HG02870 (cell line): ENCODE measurements at regions not wholly inside any gene's neighbourhood (a gene's known extent, or its start where the extent isn't known, plus 50 kb on each side); places are given as distances from the start of the nearest gene placed in this dataset.

ENCODE experiments used
- ATAC-seq: cut with Tn5 transposase; IDR thresholded peaks from one replicate; pipeline ENCODE4 v1.9.1; 2021; ENCODE audit warnings: mild to moderate bottlenecking, moderate library complexity; ENCODE audit not compliant: unreplicated experiment

GRCh38 chr9:26426551-26427131 lies 466.0 kb downstream of the CAAP1 start:
- ATAC-seq, result no peak

DNA sequence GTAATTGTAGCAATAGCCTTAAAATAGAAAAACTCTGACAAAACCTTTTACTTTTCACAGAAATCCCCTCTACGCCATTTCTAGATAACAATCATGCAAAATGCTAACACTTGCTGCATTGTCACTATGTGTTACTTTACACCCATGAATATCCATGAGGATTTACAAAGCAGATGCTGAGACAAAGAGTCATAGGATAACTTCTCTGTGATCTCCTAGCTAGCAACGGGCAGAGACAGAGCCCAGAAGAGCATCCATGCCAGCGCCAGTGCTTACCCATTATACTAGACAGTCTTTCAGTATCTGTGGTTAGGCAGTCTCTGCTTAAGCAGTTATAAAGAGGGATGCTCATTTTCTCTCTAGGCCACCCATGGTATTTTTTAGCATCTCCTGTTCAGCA lies 474.1 kb downstream of the CAAP1 start:
- ATAC-seq, result no peak

DNA sequence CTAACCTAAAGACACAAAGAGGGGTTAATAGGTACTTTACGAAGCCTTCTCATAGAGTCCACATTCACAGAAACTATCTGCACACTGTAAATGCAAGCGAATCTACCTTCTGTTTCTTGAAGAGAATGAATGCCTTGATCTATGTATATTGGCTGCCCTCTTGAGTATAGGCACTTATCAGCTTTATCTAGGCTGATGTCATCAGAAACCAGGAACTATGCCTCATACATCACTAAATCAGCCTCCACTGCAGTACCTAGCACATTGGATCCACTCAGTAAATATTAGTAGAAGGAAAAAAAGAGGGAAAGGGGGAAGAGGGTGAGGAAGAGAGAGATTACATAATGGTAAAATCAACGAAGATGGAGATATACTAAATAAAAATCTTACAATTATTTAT lies 477.1 kb downstream of the CAAP1 start:
- ATAC-seq, result no peak

- no peak for ATAC-seq
These were observed 479.0 kb downstream of the CAAP1 start for GRCh38 chr9:26413611-26414010.

DNA sequence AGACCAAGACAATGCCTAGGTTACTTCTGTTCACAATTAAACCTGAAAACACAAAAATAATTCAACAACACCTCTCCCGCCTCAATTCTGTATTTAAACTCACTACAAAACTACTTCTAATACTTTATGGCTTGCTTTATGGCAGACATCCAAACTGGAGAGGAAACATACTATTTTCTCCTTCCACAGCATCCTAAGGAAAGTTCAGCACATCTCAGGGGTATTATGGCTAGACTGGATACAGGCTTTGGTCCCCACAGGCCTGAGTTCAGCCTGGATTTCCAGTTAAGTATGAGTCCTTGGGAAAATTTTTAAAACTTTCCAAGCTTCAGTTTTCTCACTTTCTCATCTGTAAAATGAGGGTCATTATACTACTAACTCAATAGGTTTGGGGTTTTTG lies 480.2 kb downstream of the CAAP1 start:
- no peak for ATAC-seq

DNA sequence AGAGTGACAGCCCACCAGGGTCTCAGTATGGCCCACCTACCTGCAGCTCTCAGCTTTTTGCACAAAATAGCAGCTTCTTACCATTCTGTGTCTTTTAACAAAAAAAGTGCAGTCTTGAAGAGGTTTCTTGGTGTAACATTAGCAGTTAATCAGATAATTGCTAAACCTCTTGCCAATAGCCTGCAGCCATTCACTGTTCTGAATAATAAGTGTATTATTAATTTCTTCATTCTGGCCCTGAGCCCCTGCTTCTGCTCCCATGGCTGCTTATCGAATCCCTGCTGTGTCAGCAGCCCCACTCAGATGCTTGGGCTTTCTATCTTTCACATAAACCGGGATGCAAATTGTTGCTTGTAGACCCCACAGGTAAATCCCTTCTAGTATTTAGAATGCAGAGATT lies 485.9 kb downstream of the CAAP1 start:
- no peak for ATAC-seq

DNA sequence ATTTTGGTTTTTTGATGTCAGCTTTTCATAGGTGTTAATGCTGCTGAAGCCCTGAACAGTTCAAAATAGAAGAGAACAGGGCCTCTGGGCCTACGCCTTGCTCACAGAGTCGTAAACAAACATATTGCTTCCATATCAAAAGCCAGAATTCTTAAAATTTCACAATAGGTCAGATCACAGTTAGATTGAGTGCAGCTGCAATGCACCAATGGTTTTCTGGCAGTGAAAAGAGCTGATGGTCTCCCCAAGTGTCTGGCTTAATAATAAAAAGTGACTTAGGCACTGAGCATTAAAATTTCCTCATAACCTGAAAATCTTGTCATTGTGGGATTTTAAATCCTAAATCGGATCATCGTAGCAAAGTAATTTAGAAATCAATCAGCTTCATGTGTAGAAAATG lies 493.0 kb downstream of the CAAP1 start:
- ATAC-seq, result no peak

DNA sequence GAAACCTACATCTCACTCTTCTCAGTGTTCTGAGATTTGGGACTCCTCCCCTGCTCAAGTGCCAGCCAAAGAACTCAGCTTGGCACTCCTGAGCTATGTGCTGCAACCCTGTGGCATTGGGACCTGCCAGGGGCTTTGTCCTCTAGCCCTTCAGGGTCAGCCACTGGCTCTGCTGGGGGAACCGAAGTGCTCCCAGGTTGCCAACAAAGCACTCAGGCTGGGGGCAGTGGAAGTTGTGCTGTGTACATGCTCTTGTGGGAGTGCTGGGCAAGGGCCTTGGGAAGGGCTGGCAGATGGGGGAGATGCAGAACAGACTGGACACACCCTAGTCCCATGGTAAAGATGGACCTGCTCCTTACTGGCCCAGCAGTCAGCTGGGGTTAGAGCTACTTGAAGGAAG lies 498.6 kb downstream of the CAAP1 start:
- ATAC-seq, result no peak

DNA sequence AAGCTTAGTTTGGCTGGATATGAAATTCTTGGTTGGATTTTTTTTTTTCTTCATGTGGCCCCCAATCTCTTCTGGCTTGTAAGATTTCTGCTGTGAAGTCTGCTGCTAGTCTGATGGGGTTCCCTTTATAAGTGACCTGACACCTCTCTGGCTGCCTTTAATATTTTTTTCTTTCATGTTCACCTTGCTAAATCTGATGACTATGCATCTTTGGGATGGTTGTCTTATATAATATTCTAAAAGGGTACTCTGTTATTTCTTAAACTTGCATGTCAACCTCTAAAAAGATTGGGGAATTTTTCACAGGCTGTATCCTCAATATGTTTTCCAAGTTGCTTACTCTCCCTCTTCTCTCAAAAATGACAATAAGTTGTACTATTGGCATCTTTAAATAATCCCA lies 500.0 kb downstream of the CAAP1 start:
- no peak for ATAC-seq

DNA sequence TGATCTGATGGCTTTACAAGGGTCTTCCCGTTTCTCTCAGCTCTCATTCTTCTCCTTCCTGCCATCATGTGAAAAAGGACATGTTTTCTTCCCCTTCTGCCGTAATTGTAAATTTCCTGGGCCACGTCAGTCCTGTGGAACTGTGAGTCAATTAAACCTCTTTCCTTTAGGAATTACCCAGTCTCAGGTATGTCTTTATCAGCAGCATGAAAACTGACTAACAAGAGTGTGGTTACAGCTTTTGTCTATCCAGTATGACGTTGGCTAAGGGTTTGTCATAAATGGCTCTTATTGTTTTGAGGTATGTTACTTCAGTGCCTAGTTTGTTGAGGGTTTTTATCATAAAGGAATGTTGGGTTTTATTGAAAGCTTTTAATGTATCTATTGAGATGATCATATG lies 501.6 kb downstream of the CAAP1 start:
- no peak for ATAC-seq

- no peak for ATAC-seq
These were observed 517.2 kb downstream of the CAAP1 start for GRCh38 chr9:26375448-26375847.

DNA sequence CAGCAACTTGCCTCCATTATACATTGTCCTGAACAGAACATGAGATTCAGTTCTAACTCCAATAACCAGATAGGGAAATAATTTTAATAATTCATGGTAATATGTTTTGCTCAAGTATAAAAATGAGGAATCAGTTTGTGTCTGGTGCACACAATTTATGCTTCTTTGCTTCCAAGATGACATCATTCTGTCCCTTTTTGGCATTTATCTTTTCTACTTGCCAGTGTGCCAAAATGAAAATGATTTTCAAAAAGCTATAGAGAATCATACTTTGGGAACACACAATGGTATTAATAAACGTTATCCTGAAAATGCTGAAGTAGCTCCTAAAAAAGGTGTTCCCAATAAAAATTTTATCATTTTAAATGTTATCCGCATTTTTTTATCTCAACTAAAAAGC lies 519.0 kb downstream of the CAAP1 start:
- ATAC-seq, result no peak

DNA sequence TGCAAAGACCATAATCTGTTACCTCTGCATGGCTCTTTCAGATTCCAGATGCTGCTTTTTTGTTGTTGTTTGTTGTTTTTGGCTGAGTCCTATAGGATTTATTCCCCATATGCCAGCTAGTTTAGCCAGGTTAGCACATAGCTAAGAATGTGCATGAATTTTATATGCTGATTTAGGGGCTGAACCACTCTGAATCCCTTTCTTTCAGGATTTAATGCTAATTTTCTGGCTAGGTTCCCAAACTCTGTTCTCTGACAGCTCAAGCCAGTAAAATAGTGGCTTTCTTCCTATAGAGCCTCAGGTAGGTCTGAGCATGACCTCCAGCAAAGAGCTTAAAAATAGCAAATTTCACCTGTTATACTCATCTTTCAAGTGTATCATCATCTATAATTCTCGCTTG lies 521.4 kb downstream of the CAAP1 start:
- no peak for ATAC-seq

- no peak for ATAC-seq
These were observed 523.5 kb downstream of the CAAP1 start for GRCh38 chr9:26369093-26369492.

- no peak for ATAC-seq
These were observed 524.4 kb downstream of the CAAP1 start for GRCh38 chr9:26368241-26368640.

- ATAC-seq, result no peak
These were observed 531.6 kb downstream of the CAAP1 start for GRCh38 chr9:26361010-26361409.

DNA sequence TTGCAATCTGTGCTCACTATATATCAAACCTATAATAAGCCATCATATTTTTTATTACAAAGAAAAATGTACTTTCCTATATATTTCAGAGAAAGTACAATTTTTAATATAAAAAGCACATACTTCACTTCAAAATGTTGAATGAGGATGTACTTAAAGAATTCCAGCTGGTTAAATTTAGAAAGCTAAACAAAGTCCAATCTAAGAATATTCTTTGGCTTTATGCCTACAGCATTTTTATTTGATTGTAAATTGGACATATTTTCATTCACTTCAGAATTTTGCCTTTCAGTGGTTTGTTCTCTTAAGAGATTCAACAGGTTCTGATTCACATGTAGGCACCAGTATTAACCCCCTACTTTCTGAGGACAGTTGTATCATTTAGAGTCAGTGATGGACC lies 533.8 kb downstream of the CAAP1 start:
- no peak for ATAC-seq

- ATAC-seq, result no peak
These were observed 534.7 kb downstream of the CAAP1 start for GRCh38 chr9:26357803-26358344.

- ATAC-seq, result no peak
These were observed 536.1 kb downstream of the CAAP1 start for GRCh38 chr9:26356491-26356890.

- ATAC-seq, result no peak
These were observed 545.6 kb downstream of the CAAP1 start for GRCh38 chr9:26346942-26347477.

GRCh38 chr9:26341545-26341944 lies 551.1 kb downstream of the CAAP1 start:
- no peak for ATAC-seq

- ATAC-seq, result no peak
These were observed 552.8 kb downstream of the CAAP1 start for GRCh38 chr9:26339796-26340195.

DNA sequence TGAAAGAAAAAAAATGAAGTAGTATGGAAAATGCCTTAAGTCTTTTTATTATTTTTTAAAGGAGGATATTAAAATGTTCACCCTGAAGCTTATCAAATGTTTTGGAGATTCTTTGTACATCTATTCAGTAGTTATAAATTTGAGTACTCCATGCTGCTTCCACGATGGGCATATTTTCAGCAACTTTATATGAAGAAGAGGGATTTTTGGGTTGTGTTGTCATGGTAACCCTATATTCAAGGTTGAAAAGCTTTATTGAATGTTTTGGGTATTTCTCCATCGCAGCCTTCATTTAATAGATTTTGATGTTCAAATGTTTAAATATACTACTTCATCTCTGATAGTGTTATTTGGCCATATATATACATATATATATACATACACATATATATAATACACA lies 557.5 kb downstream of the CAAP1 start:
- ATAC-seq, result no peak
